AG04450 (cell line): ENCODE measurements at regions not wholly inside any gene's neighbourhood (a gene's known extent, or its start where the extent isn't known, plus 50 kb on each side); places are given as distances from the start of the nearest gene placed in this dataset.
"Not testable (repeated sequence)": the region's sequence is repeated elsewhere in the genome, so short reads cannot be mapped to it uniquely, and the experiment has no call there.

Experiments
- CTCF ChIA-PET: fragments of 300-600, 350-600 bp; formaldehyde crosslinking; extraction: SDS; loops from one replicate; lab custom pipeline; 2022; ENCODE audit warnings: antibody characterized with exemption, inconsistent platforms; lab: Charles Lee
- POLR2A ChIA-PET: fragments of 350-600 bp; formaldehyde crosslinking; extraction: SDS; loops from one replicate; lab custom pipeline; 2021; ENCODE audit warnings: antibody characterized with exemption, inconsistent platforms; lab: Yijun Ruan, JAX
- DNase-seq: peaks from one replicate; pipeline ENCODE4 v3.0.0-alpha.2; 2011; ENCODE audit warnings: low read depth, low spot score
- H3K27ac ChIP-seq: one replicate; pipeline ENCODE4 v1.5.1; 2012; ENCODE audit warnings: low read depth, low read length, control low read depth
- H3K27me3 ChIP-seq: one replicate; pipeline ENCODE4 v1.6.0; 2012; ENCODE audit warnings: low read length; ENCODE audit not compliant: control insufficient read depth, insufficient read depth
- H3K4me3 ChIP-seq: 2 replicates; pipeline ENCODE4 v1.5.1; 2011; ENCODE audit warnings: mild to moderate bottlenecking, low read depth, low read length, control low read depth
- H3K9me3 ChIP-seq: 2 replicates; pipeline ENCODE4 v1.5.1; 2012; ENCODE audit warnings: low read length; ENCODE audit not compliant: control insufficient read depth, insufficient read depth
- TF ChIP-seq, protein P1 (sequence below): IDR thresholded peaks from 2 replicates; pipeline ENCODE4 v1.5.1; 2011; ENCODE audit warnings: low read depth, low read length, control low read depth, inconsistent platforms

GRCh38 chr2:5020116-5020875, 671.9 kb upstream of the SOX11 start:
- Histone ChIP-seq H3K9me3 (peaks cover 21% of the 10 kb centered on the region), H3K27ac (no peak overlapping the region), H3K27me3 (no peaks in the 10 kb centered on the region), H3K4me3 (no peak overlapping the region)
- ChIA-PET POLR2A (no interaction called here), CTCF (no interaction called here)
- TF ChIP-seq, protein P1, sequence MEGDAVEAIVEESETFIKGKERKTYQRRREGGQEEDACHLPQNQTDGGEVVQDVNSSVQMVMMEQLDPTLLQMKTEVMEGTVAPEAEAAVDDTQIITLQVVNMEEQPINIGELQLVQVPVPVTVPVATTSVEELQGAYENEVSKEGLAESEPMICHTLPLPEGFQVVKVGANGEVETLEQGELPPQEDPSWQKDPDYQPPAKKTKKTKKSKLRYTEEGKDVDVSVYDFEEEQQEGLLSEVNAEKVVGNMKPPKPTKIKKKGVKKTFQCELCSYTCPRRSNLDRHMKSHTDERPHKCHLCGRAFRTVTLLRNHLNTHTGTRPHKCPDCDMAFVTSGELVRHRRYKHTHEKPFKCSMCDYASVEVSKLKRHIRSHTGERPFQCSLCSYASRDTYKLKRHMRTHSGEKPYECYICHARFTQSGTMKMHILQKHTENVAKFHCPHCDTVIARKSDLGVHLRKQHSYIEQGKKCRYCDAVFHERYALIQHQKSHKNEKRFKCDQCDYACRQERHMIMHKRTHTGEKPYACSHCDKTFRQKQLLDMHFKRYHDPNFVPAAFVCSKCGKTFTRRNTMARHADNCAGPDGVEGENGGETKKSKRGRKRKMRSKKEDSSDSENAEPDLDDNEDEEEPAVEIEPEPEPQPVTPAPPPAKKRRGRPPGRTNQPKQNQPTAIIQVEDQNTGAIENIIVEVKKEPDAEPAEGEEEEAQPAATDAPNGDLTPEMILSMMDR: no peak
- DNase-seq: no peak

GRCh38 chr2:5021136-5021535, 671.0 kb upstream of the SOX11 start:
- Histone ChIP-seq H3K4me3 (no peak overlapping the region), H3K27me3 (no peaks in the 10 kb centered on the region), H3K27ac (no peak overlapping the region), H3K9me3 (peaks cover 21% of the 10 kb centered on the region)
- POLR2A ChIA-PET: no interaction called here
- TF ChIP-seq, protein P1: no peak
- CTCF ChIA-PET: no interaction called here
- no peak for DNase-seq

DNA sequence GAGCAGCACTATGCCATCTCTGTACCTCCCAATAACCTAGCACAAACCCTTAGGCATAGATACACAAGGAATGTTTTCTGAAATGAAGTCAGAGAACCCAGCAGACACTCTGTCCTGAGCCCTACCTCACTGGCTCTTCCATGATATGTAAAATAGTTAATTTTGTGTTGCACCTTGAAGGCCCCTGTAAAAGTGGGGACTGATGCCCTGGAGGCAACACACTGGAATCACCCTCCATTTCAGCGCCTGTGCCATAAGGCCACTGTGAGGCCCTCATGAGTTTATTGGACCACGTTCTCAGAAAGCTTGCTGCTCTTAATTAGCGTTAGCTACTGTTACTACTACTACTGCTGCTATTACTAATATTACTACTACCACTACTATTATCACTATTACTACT, 670.1 kb upstream of the SOX11 start:
- no peak overlapping the region for H3K4me3 ChIP-seq
- H3K27me3 ChIP-seq: no peaks in the 10 kb centered on the region
- ChIA-PET POLR2A (no interaction called here), CTCF (no interaction called here)
- no peak for DNase-seq
- TF ChIP-seq, protein P1: no peak
- H3K9me3 ChIP-seq: peaks cover 26% of the 10 kb centered on the region
- H3K27ac ChIP-seq: no peak overlapping the region

DNA sequence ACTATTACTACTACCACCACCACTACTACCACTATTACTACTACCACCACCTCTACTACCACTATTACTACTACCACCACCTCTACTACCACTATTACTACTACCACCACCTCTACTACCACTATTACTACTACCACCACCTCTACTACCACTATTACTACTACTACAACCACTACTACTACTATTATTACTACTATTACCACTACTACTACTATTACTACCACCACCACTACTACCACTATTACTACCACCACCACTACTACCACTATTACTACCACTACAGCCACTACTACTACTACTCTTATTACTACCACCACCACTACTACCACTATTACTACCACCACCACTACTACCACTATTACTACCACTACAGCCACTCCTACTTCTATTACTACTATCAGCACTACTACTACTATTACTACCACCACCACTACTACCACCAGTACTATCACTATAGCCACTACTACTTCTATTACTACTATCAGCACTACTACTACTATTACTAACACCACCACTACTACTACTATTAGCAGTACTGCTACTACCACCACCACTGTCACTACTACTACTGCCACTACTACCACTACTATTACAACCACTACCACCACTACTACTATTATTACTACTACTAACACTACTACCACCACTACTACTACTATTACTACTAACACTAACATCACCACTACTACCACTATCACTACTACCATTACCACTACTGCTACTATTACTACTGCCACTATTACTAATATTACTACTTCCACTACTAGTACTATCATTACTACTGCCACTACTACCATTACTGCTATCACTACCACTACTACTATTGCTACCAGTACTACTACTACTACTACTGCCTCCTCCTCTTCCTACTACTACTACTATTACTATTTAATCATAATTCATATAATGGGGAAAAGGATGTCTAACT, 669.2 kb upstream of the SOX11 start:
- H3K4me3 ChIP-seq, H3K27me3 ChIP-seq, CTCF ChIA-PET, DNase-seq, POLR2A ChIA-PET, H3K27ac ChIP-seq: not testable (repeated sequence)
- H3K9me3 ChIP-seq: peaks cover 26% of the 10 kb centered on the region

DNA sequence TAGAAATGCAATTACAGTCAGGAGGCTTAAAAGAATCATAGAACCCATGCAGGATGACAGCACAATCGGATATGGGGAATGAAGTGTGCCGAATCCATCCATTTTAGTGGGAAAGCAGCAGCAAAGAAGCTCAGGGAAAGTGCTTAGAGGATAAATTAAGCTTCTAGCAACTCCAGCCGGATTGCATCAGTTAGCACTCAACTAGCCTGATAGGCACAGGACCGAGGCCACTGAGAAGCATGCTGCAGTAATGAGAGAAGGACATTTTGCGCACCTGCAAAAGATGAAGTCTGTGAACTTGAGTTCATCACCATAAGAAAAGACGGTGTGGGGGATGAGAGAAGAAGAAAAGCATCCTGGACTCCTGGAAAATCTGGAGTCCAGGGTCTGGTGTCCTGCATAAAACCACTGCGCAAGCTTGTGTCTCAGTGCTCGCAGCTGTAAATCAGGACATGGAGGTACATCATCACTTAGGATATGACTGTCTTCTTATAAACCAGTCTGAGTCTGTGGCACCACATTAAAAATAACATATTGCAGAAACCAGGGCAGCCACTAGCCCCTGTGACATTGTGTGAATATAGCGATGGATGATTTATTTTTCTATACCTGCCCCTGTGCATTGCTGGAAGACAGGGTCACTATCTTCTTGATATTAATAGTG, 665.5 kb upstream of the SOX11 start:
- TF ChIP-seq, protein P1: no peak
- Histone ChIP-seq H3K27me3 (no peaks in the 10 kb centered on the region), H3K4me3 (no peak overlapping the region), H3K9me3 (peaks cover 19% of the 10 kb centered on the region), H3K27ac (no peak overlapping the region)
- ChIA-PET POLR2A (no interaction called here), CTCF (no interaction called here)
- DNase-seq: no peak
